HCT116 (cell line): ENCODE measurements at regions not wholly inside any gene's neighbourhood (a gene's known extent, or its start where the extent isn't known, plus 50 kb on each side); places are given as distances from the start of the nearest gene placed in this dataset.

ENCODE experiments used
- ATAC-seq: fragments of 200-7000 bp; cut with Tn5 transposase; 2 replicates; pipeline ENCODE4 v1.9.1; 2020; ENCODE audit warnings: mild to moderate bottlenecking, moderate library complexity
- BruUV-seq: library from RNA; stranded (reverse); fragments of 400-500 nt; replicated peaks from 2 replicates; lab custom pipeline; 2021; lab: Mats Ljungman, UMichigan
- CTCF ChIA-PET: fragments of 300-600 bp; sonication (Branson Sonifier 250); formaldehyde crosslinking; loops from one replicate; lab custom pipeline; 2021; ENCODE audit warnings: antibody characterized with exemption; lab: Charles Lee
- POLR2A ChIA-PET: fragments of 300-600, 350-600 bp; sonication (Branson Sonifier 250); formaldehyde crosslinking; loops from one replicate; lab custom pipeline; 2021; ENCODE audit warnings: antibody characterized with exemption; lab: Charles Lee
- RAD21 ChIA-PET, 2 experiments: fragments of 300-600 bp; sonication (Branson Sonifier 250); formaldehyde crosslinking; loops; one replicate each; lab custom pipeline; 2023; ENCODE audit warnings: low total read pairs in 2 of 2; ENCODE audit not compliant: uncharacterized antibody in 2 of 2, unreplicated experiment in 2 of 2, low non-redundant PET in 1 of 2; lab: Charles Lee
- DNase-seq: peaks from one replicate; pipeline ENCODE4 v3.0.0-alpha.2; 2010; ENCODE audit warnings: low read depth, low spot score
- H2AFZ ChIP-seq: fragments of 200-600 bp; shearing (Covaris generic), sonication (generic); 2 replicates; pipeline ENCODE4 v1.6.1; 2017; ENCODE audit warnings: low read depth, mixed run types, mixed read lengths, antibody characterized with exemption, low read length; ENCODE audit not compliant: poor library complexity, severe bottlenecking
- H3K27ac ChIP-seq: 2 replicates; pipeline ENCODE4 v1.5.1; 2012; ENCODE audit warnings: low read depth, low read length
- H3K27me3 ChIP-seq: fragments of 200-600 bp; sonication (generic); 2 replicates; pipeline ENCODE4 v1.6.1; 2016; ENCODE audit warnings: mixed run types, low read length, mixed read lengths; ENCODE audit not compliant: insufficient read depth
- H3K36me3 ChIP-seq, 2 experiments: fragments of 200-500 bp in 1 of 2; fragments of 200-600 bp in 1 of 2; sonication (Bioruptor generic) in 1 of 2; sonication (generic) in 1 of 2; 2 replicates each; pipeline versions ENCODE4 v1.5.1 to v1.6.1; 2014 to 2016; ENCODE audit warnings: low read length in 2 of 2, inconsistent platforms in 1 of 2, mixed read lengths in 1 of 2, mixed run types in 1 of 2; ENCODE audit not compliant: insufficient read depth in 2 of 2, control insufficient read depth in 1 of 2
- H3K4me1 ChIP-seq, 2 experiments: fragments of 200-600 bp in 1 of 2; sonication (generic) in 1 of 2; 2 replicates each; pipeline versions ENCODE4 v1.5.1 to v1.6.1; 2012 to 2017; ENCODE audit warnings: low read length in 2 of 2, inconsistent platforms in 1 of 2, mild to moderate bottlenecking in 1 of 2, mixed read lengths in 1 of 2, mixed run types in 1 of 2, moderate library complexity in 1 of 2; ENCODE audit not compliant: insufficient read depth in 2 of 2, control insufficient read depth in 1 of 2
- H3K4me2 ChIP-seq: fragments of 200-600 bp; sonication (generic); 2 replicates; pipeline ENCODE4 v1.6.1; 2017; ENCODE audit warnings: mixed run types, low read length, mixed read lengths
- H3K4me3 ChIP-seq, 2 experiments: fragments of 200-600 bp in 1 of 2; sonication (generic) in 1 of 2; replicated peaks in 1 of 2; 2 replicates each; pipeline ENCODE4 v1.5.1; 2011 to 2016; ENCODE audit warnings: low read length in 2 of 2, control low read depth in 1 of 2, low read depth in 1 of 2, mild to moderate bottlenecking in 1 of 2, mixed read lengths in 1 of 2, mixed run types in 1 of 2
- H3K79me2 ChIP-seq: fragments of 200-600 bp; sonication (generic); 2 replicates; pipeline ENCODE4 v1.6.1; 2017; ENCODE audit warnings: mild to moderate bottlenecking, mixed run types, low read length, moderate library complexity, mixed read lengths; ENCODE audit not compliant: insufficient read depth
- H3K9ac ChIP-seq: fragments of 200-600 bp; sonication (generic); 2 replicates; pipeline ENCODE4 v1.6.1; 2016; ENCODE audit warnings: low read length, mixed read lengths
- H3K9me2 ChIP-seq: fragments of 200-600 bp; sonication (generic), shearing (Covaris generic); 2 replicates; pipeline ENCODE4 v1.6.1; 2017; ENCODE audit warnings: mixed run types, mild to moderate bottlenecking, moderate library complexity; ENCODE audit not compliant: insufficient read depth
- H3K9me3 ChIP-seq, 2 experiments: fragments of 200-500 bp in 1 of 2; fragments of 200-600 bp in 1 of 2; sonication (Bioruptor generic) in 1 of 2; sonication (generic) in 1 of 2; 2 replicates each; pipeline ENCODE4 v1.6.1; 2014 to 2017; ENCODE audit warnings: low read length in 2 of 2, mixed read lengths in 2 of 2, inconsistent platforms in 1 of 2, low read depth in 1 of 2, mild to moderate bottlenecking in 1 of 2, mixed run types in 1 of 2, moderate library complexity in 1 of 2; ENCODE audit not compliant: control insufficient read depth in 1 of 2, insufficient read depth in 1 of 2
- H4K20me1 ChIP-seq: fragments of 200-600 bp; sonication (generic), shearing (Covaris generic); 2 replicates; pipeline ENCODE4 v1.6.1; 2017; ENCODE audit warnings: mixed run types, mild to moderate bottlenecking, moderate library complexity; ENCODE audit not compliant: insufficient read depth
- ATF3 ChIP-seq: IDR thresholded peaks from 2 replicates; pipeline ENCODE4 v1.6.1; 2012
- CBX3 ChIP-seq: IDR thresholded peaks from 2 replicates; pipeline ENCODE4 v1.6.1; 2012; ENCODE audit warnings: low read depth
- CEBPB ChIP-seq: IDR thresholded peaks from 2 replicates; pipeline ENCODE4 v1.6.1; 2012; ENCODE audit warnings: low read depth
- EGR1 ChIP-seq: IDR thresholded peaks from 2 replicates; pipeline ENCODE4 v1.6.1; 2012; ENCODE audit warnings: low read depth
- ELF1 ChIP-seq: IDR thresholded peaks from 2 replicates; pipeline ENCODE4 v1.6.1; 2012; ENCODE audit warnings: low read depth, borderline replicate concordance
- EZH2 ChIP-seq: fragments of 200-600 bp; sonication (generic); IDR thresholded peaks from 2 replicates; pipeline ENCODE4 v1.6.1; 2017; ENCODE audit warnings: antibody characterized with exemption, mixed run types
- EZH2phosphoT487 ChIP-seq: fragments of 200-600 bp; IDR thresholded peaks from 2 replicates; pipeline ENCODE4 v1.6.1; 2018; ENCODE audit warnings: antibody characterized with exemption, borderline replicate concordance
- JUND ChIP-seq: IDR thresholded peaks from 2 replicates; pipeline ENCODE4 v1.6.1; 2012
- MAX ChIP-seq: IDR thresholded peaks from 2 replicates; pipeline ENCODE4 v1.6.1; 2012
- POLR2A ChIP-seq: IDR thresholded peaks from 2 replicates; pipeline ENCODE4 v1.7.0; 2011; ENCODE audit warnings: borderline replicate concordance; ENCODE audit not compliant: insufficient read depth, insufficient read length; ENCODE audit errors: extremely low read depth
- POLR2AphosphoS5 ChIP-seq: IDR thresholded peaks from 2 replicates; pipeline ENCODE4 v1.6.1; 2011; ENCODE audit warnings: mild to moderate bottlenecking, low read depth, low read length, moderate library complexity
- RAD21 ChIP-seq: IDR thresholded peaks from 2 replicates; pipeline ENCODE4 v1.6.1; 2012; ENCODE audit warnings: low read depth, mild to moderate bottlenecking
- REST ChIP-seq: IDR thresholded peaks from 2 replicates; pipeline ENCODE4 v1.6.1; 2012; ENCODE audit warnings: low read depth
- SRF ChIP-seq: IDR thresholded peaks from 2 replicates; pipeline ENCODE4 v1.6.1; 2012; ENCODE audit warnings: low read depth
- TCF7L2 ChIP-seq: IDR thresholded peaks from 2 replicates; pipeline ENCODE4 v1.7.0; 2011; ENCODE audit warnings: borderline replicate concordance, inconsistent platforms; ENCODE audit not compliant: insufficient read depth, insufficient read length; ENCODE audit errors: extremely low read depth
- ZFX ChIP-seq: fragments of 450-650 bp; IDR thresholded peaks from 2 replicates; pipeline ENCODE4 v1.6.1; 2017
- ZNF274 ChIP-seq: fragments of 200-500 bp; sonication (Bioruptor generic); IDR thresholded peaks from 2 replicates; pipeline ENCODE4 v1.6.1; 2014; ENCODE audit warnings: mild to moderate bottlenecking, low read depth, low read length, inconsistent platforms
- intact Hi-C: fragments of 100-400 bp; cut with micrococcal nuclease; formaldehyde crosslinking; loops from 2 replicates; pipeline ENCODE4 v1.10.0; 2022

GRCh38 chr1:199847021-199847420, 180.5 kb upstream of the NR5A2 start:
- no TSS peak for BruUV-seq
- no peak overlapping the region for H3K27ac ChIP-seq
- no peak for TF ChIP-seq EGR1
- no peak for TF ChIP-seq ZFX
- no peak for TF ChIP-seq ELF1
- TF ChIP-seq ZNF274 = no peak
- no peak for TF ChIP-seq SRF
- TF ChIP-seq CBX3 = no peak
- no peak for TF ChIP-seq POLR2A
- TF ChIP-seq EZH2 = no peak
- TF ChIP-seq CEBPB = no peak
- no peaks in the 10 kb centered on the region for H3K79me2 ChIP-seq
- H3K9me3 ChIP-seq = no peaks in the 10 kb centered on the region
- H2AFZ ChIP-seq = no peak overlapping the region
- no peak for DNase-seq
- ChIA-PET POLR2A (no interaction called here), RAD21 (no interaction called here), CTCF (interaction anchor here (0.6 kb wide), 1 partner anchor 60 kb away, joined by 3 read pairs; no protein-coding TSS in a partner anchor)
- H3K9ac ChIP-seq = no peak overlapping the region
- no peak for ATAC-seq
- peaks cover 0 to 8% of the 10 kb centered on the region in 2 experiments; a peak in 1 of 4 replicates for H3K4me1 ChIP-seq
- no peaks in the 10 kb centered on the region for H3K27me3 ChIP-seq
- H4K20me1 ChIP-seq = no peaks in the 10 kb centered on the region
- no peak overlapping the region for H3K4me2 ChIP-seq
- H3K4me3 ChIP-seq = no peak overlapping the region
- no peaks in the 10 kb centered on the region for H3K9me2 ChIP-seq
- H3K36me3 ChIP-seq = no peaks in the 10 kb centered on the region
- intact Hi-C loops = no loop called here

GRCh38 chr1:199851439-199852140, 175.9 kb upstream of the NR5A2 start:
- ChIA-PET RAD21 (no interaction called here), CTCF (no interaction called here), POLR2A (no interaction called here)
- Histone ChIP-seq H3K36me3 (no peaks in the 10 kb centered on the region), H3K9me2 (no peaks in the 10 kb centered on the region), H3K27me3 (no peaks in the 10 kb centered on the region), H3K4me2 (no peak overlapping the region), H3K27ac (no peak overlapping the region), H3K79me2 (no peaks in the 10 kb centered on the region), H3K4me3 (no peak overlapping the region), H3K9ac (no peak overlapping the region), H2AFZ (peak overlapping the region; percentile 16), H3K9me3 (no peaks in the 10 kb centered on the region), H4K20me1 (no peaks in the 10 kb centered on the region), H3K4me1 (peaks cover 0 to 34% of the 10 kb centered on the region in 2 experiments; a peak in 2 of 4 replicates)
- no TSS peak for BruUV-seq
- ATAC-seq = no peak
- DNase-seq = no peak
- intact Hi-C loops = no loop called here
- TF ChIP-seq POLR2AphosphoS5 (no peak), CEBPB (no peak), ATF3 (no peak), SRF (no peak), RAD21 (no peak), JUND (no peak), EZH2phosphoT487 (no peak), TCF7L2 (no peak), ZFX (no peak), ELF1 (no peak), REST (no peak), MAX (no peak)
